ENCODE measurements at regions not wholly inside any gene's neighbourhood (a gene's known extent, or its start where the extent isn't known, plus 50 kb on each side); places are given as distances from the start of the nearest gene placed in this dataset.

DNA sequence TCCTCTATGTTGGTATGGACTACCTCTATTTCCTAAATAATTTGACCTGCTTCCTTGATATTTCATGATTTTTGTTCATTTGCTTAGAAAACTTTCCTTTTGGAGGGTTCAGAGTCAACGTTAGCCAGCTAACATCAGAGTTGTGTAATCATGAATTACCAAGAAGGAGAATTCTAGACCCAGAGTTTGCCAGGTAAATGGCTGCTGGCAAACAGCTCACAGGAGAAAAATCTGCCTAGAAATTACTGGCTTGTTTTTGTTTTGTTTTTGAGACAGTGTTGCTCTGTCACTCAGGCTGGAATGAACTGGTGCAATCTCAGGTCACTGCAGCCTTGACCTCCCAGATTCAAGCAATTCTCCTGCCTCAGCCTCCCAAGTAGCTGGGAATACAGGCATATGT, 111.4 kb upstream of the SALL1 start:
- TF ChIP-seq CTCF (IDR thresholded peaks at IDR 0.05) = no peak

- no peak for TF ChIP-seq CTCF (IDR thresholded peaks at IDR 0.05)
Measured at GRCh38 chr16:51261919-51262318, 110.8 kb upstream of the SALL1 start.

DNA sequence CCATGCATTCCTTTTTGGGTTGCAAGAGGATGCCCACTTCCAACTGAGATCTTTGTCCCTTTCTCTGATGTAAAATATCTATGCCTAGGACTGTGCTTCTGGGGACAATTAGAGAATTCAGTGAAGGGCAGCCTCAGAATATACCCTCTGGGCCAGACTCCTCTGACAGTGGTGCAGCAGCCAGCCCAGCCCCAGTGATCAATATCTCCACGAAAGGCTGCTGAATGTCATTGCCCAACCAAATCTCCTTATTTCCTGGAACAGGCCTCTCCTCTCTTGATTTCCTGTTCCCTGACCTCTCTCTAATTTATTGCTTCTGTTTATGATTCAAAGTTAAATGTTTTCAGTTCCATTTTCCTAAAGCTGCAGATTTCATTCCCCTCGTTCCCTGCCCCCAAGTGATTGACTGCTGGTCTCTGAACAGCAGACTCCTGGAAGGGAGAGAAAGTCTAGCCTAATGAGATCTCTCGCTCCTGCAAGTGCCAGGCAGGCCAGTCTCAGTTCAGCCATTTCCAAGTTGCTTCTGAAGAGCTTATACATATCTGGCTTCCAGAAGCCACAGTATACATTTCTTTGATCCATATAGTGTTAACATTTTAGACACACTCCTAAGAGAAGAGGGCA, 104.4 kb upstream of the SALL1 start:
- TF ChIP-seq CTCF (IDR thresholded peaks at IDR 0.05) = no peak

GRCh38 chr16:51248217-51248616, 97.1 kb upstream of the SALL1 start:
- no peak for TF ChIP-seq CTCF (IDR thresholded peaks at IDR 0.05)

DNA sequence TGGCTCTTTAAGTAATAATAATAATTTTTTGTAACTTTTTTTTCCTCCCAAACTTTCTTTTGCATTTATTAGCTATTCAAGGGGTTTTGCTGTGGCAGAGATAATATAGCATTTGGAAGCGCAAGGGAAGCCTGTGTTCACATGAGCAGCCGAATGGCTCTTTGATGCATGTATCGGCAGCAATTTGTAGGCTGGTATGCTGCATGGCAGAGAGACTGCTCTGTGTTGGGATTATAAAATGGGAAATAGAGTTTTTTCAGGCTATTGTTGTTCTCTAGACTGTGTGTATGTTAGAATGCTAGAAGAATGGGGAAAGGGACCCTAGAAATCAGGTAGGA, 94.6 kb upstream of the SALL1 start:
- TF ChIP-seq CTCF (IDR thresholded peaks at IDR 0.05) = no peak

DNA sequence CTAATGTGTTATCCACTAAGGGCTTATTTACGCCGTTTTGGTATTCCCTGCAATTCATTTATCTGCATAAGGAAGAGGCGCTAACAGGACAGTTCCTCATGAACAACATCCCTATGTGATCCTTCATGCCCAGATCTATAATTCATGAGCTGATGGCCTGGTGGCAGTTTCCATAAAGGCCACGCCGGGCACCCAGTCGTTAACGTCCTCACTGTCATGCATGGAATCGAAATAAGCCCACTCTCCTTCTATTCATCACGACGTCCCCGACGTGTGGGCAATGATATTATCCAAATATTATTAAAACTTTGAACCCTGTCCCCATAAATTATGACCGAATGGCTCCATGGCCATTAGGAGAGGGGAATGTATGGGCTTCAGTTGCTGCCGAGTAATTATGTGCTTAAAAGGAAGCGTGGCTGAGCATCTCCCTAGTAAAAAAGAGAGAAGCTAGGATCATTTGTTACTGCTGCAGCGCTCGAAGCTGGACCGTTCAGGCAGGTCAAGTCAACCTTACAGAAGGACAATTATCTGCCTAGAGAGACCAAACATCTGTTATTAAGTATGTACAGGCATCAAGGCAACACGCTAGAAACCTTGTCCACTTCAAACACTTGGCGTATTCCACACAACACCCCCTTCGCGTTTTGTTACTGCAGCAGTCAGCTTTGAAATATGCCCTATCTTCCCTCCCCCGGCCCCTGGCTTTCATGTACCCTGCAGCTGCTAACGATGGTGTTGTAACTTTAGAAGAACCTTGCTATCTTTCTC, 94.0 kb upstream of the SALL1 start:
- no peak for TF ChIP-seq CTCF (IDR thresholded peaks at IDR 0.05)

- no peak for TF ChIP-seq CTCF (IDR thresholded peaks at IDR 0.05)
Measured at GRCh38 chr16:51243936-51244436, 92.9 kb upstream of the SALL1 start.

Data from LNCAP (cell line).